ENCODE measurements at regions not wholly inside any gene's neighbourhood (a gene's known extent, or its start where the extent isn't known, plus 50 kb on each side); places are given as distances from the start of the nearest gene placed in this dataset.

- BruUV-seq (replicated peaks) = no TSS peak
- ChIA-PET POLR2A (no interaction called here), CTCF (no interaction called here)
- H3K4me1 ChIP-seq (ENCODE audit: control insufficient read depth, extremely low read depth, insufficient read depth, low read length) = no peaks in the 10 kb centered on the region
- DNase-seq (ENCODE audit: low read depth, low spot score) (no peak), FAIRE-seq (no peak)
- TF ChIP-seq POLR2AphosphoS5 (IDR thresholded peaks at IDR 0.05; ENCODE audit: insufficient read depth, low read depth, low read length) (no peak), EZH2 (IDR thresholded peaks at IDR 0.05; ENCODE audit: borderline replicate concordance, low read depth, low read length, severe bottlenecking) (no peak), FOS (IDR thresholded peaks at IDR 0.05; ENCODE audit: borderline replicate concordance, insufficient read depth, low read length) (no peak)
- TF ChIP-seq, protein P1, sequence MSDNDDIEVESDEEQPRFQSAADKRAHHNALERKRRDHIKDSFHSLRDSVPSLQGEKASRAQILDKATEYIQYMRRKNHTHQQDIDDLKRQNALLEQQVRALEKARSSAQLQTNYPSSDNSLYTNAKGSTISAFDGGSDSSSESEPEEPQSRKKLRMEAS (IDR thresholded peaks at IDR 0.05; ENCODE audit: insufficient read depth, insufficient read length) = no peak
- H3K36me3 ChIP-seq (ENCODE audit: control insufficient read depth in 2 of 2, extremely low read depth in 1 of 2, insufficient read depth in 2 of 2, low read length in 2 of 2) = no peaks in the 10 kb centered on the region
- intact Hi-C loops (cut with micrococcal nuclease) (no loop called here), dilution Hi-C loops (cut with MboI; ENCODE audit: extremely low pct_ligation_motif_present, low sequenced_read_pairs) (no loop called here)
- no peaks in the 10 kb centered on the region for H3K9me1 ChIP-seq (replicated peaks; ENCODE audit: control insufficient read depth, extremely low read depth, insufficient read depth, low read length)
- no peak overlapping the region for H2AFZ ChIP-seq (ENCODE audit: low read depth, low read length)
- no peak overlapping the region for H3K4me3 ChIP-seq (replicated peaks in 1 of 3; ENCODE audit: insufficient read depth in 1 of 3, low read depth in 1 of 3, low read length in 3 of 3)
- no peak overlapping the region for H3K9ac ChIP-seq (replicated peaks; ENCODE audit: extremely low read depth, insufficient read depth, low read length)
- no peaks in the 10 kb centered on the region for H3K79me2 ChIP-seq (ENCODE audit: control insufficient read depth, insufficient read depth, low read length)
- H4K20me1 ChIP-seq (replicated peaks; ENCODE audit: control insufficient read depth, extremely low read depth, insufficient read depth, low read length) = no peaks in the 10 kb centered on the region
- H3K4me2 ChIP-seq (ENCODE audit: insufficient read depth, low read length) = no peak overlapping the region
- H3K27me3 ChIP-seq (ENCODE audit: control insufficient read depth in 2 of 2, insufficient read depth in 2 of 2, low read length in 2 of 2) = no peaks in the 10 kb centered on the region
- H3K27ac ChIP-seq (ENCODE audit: insufficient read depth, low read depth, low read length) = no peak overlapping the region
- no peaks in the 10 kb centered on the region for H3K9me3 ChIP-seq (replicated peaks; ENCODE audit: control insufficient read depth, insufficient read depth, low read length)
Measured at GRCh38 chr6:166814390-166814789, 142.0 kb downstream of the RNASET2 start.

GRCh38 chr6:166813461-166813860, 142.9 kb downstream of the RNASET2 start:
- intact Hi-C loops (cut with micrococcal nuclease) = no loop called here
- Histone ChIP-seq H3K4me2 (ENCODE audit: insufficient read depth, low read length) (no peak overlapping the region), H3K4me3 (replicated peaks in 1 of 3; ENCODE audit: insufficient read depth in 1 of 3, low read depth in 1 of 3, low read length in 3 of 3) (no peak overlapping the region), H3K36me3 (ENCODE audit: control insufficient read depth in 2 of 2, extremely low read depth in 1 of 2, insufficient read depth in 2 of 2, low read length in 2 of 2) (no peaks in the 10 kb centered on the region), H3K9me3 (replicated peaks; ENCODE audit: control insufficient read depth, insufficient read depth, low read length) (no peaks in the 10 kb centered on the region), H3K79me2 (ENCODE audit: control insufficient read depth, insufficient read depth, low read length) (no peaks in the 10 kb centered on the region), H4K20me1 (replicated peaks; ENCODE audit: control insufficient read depth, extremely low read depth, insufficient read depth, low read length) (no peaks in the 10 kb centered on the region), H3K9me1 (replicated peaks; ENCODE audit: control insufficient read depth, extremely low read depth, insufficient read depth, low read length) (no peaks in the 10 kb centered on the region), H2AFZ (ENCODE audit: low read depth, low read length) (no peak overlapping the region), H3K9ac (replicated peaks; ENCODE audit: extremely low read depth, insufficient read depth, low read length) (no peak overlapping the region), H3K4me1 (ENCODE audit: control insufficient read depth, extremely low read depth, insufficient read depth, low read length) (no peaks in the 10 kb centered on the region), H3K27ac (ENCODE audit: insufficient read depth, low read depth, low read length) (no peak overlapping the region), H3K27me3 (ENCODE audit: control insufficient read depth in 2 of 2, insufficient read depth in 2 of 2, low read length in 2 of 2) (no peaks in the 10 kb centered on the region)
- dilution Hi-C loops (cut with MboI; ENCODE audit: extremely low pct_ligation_motif_present, low sequenced_read_pairs) = no loop called here
- TF ChIP-seq JUN (IDR thresholded peaks at IDR 0.05; ENCODE audit: borderline replicate concordance, insufficient read depth, insufficient read length, low read depth) (no peak), GATA2 (IDR thresholded peaks at IDR 0.05; ENCODE audit: insufficient read depth, insufficient read length, low read depth, low read length) (no peak), FOS (IDR thresholded peaks at IDR 0.05; ENCODE audit: borderline replicate concordance, insufficient read depth, low read length) (no peak), CTCF (IDR thresholded peaks at IDR 0.05; ENCODE audit: extremely low read depth in 1 of 2, insufficient read depth in 1 of 2, low read depth in 1 of 2, low read length in 2 of 2) (no peak), POLR2AphosphoS5 (IDR thresholded peaks at IDR 0.05; ENCODE audit: insufficient read depth, low read depth, low read length) (no peak), POLR2A (IDR thresholded peaks at IDR 0.05; ENCODE audit: low read depth, low read length) (no peak), EZH2 (IDR thresholded peaks at IDR 0.05; ENCODE audit: borderline replicate concordance, low read depth, low read length, severe bottlenecking) (no peak), MYC (IDR thresholded peaks at IDR 0.05; ENCODE audit: low read depth, low read length) (no peak)
- TF ChIP-seq, protein P1 (IDR thresholded peaks at IDR 0.05; ENCODE audit: insufficient read depth, insufficient read length) = no peak
- no peak for FAIRE-seq
- CTCF ChIA-PET = no interaction called here
- no TSS peak for BruUV-seq (replicated peaks)
- POLR2A ChIA-PET = no interaction called here
- no peak for DNase-seq (ENCODE audit: low read depth, low spot score)

Data from endothelial cell of umbilical vein (primary cell).